Right ventricle myocardium superior (tissue), 1 donor: ENCODE measurements at regions not wholly inside any gene's neighbourhood (a gene's known extent, or its start where the extent isn't known, plus 50 kb on each side); places are given as distances from the start of the nearest gene placed in this dataset.
A peak's percentile ranks its signal among the peaks of the same experiment; 100 is the strongest.

Source experiments
- ATAC-seq: fragments of 200-7000 bp; cut with Tn5 transposase; one replicate; pipeline ENCODE4 v1.9.1; 2020; ENCODE audit warnings: mild to moderate bottlenecking; ENCODE audit not compliant: poor library complexity
- DNase-seq: peaks from one replicate; pipeline ENCODE4 v3.0.0-alpha.2; 2020
- intact Hi-C: fragments of 100-400 bp; cut with DNase I; formaldehyde crosslinking; loops from one replicate; pipeline ENCODE4 v1.11.2; 2022
- donor health status: DM: no; HTN: yes; CAD: no; lungs with severe emphysema.

- DNase-seq: peak; percentile 53
- intact Hi-C loops: loop anchor here (10.0 kb wide), 1 partner anchor 76 kb away; no protein-coding TSS in a partner anchor
- ATAC-seq: peak; percentile 69
These were observed 72.6 kb downstream of the TENT5C start for GRCh38 chr1:117678246-117678977.

- DNase-seq: no peak
- intact Hi-C loops: loop anchor here (10.0 kb wide), 1 partner anchor 76 kb away; no protein-coding TSS in a partner anchor
- no peak for ATAC-seq
These were observed 73.5 kb downstream of the TENT5C start for GRCh38 chr1:117679299-117679698.

- intact Hi-C loops: loop anchor here (10.0 kb wide), 1 partner anchor 75 kb away; no protein-coding TSS in a partner anchor
- DNase-seq (no peak), ATAC-seq (no peak)
These were observed 74.0 kb downstream of the TENT5C start for GRCh38 chr1:117679868-117680267.

- intact Hi-C loops: no loop called here
- no peak for DNase-seq
- no peak for ATAC-seq
These were observed 74.6 kb downstream of the TENT5C start for GRCh38 chr1:117680316-117681002.

- DNase-seq (no peak), ATAC-seq (no peak)
- intact Hi-C loops: no loop called here
These were observed 75.4 kb downstream of the TENT5C start for GRCh38 chr1:117681093-117681900.

- DNase-seq: no peak
- intact Hi-C loops: no loop called here
- ATAC-seq: no peak
These were observed 76.0 kb downstream of the TENT5C start for GRCh38 chr1:117681901-117682250.

GRCh38 chr1:117682372-117682771 lies 76.5 kb downstream of the TENT5C start:
- intact Hi-C loops: no loop called here
- ATAC-seq: peak; percentile 73

GRCh38 chr1:117683571-117684285 lies 77.9 kb downstream of the TENT5C start:
- ATAC-seq: peak; percentile 63
- peak; percentile 49 for DNase-seq
- intact Hi-C loops: no loop called here

More at GRCh38 chr1:117682372-117682771, 76.5 kb downstream of the TENT5C start:
- DNase-seq: peak; percentile 50

GRCh38 chr1:117685936-117686806 lies 80.3 kb downstream of the TENT5C start:
- intact Hi-C loops: no loop called here
- ATAC-seq: peak; percentile 19
- DNase-seq: no peak

GRCh38 chr1:117686907-117687306 lies 81.1 kb downstream of the TENT5C start:
- intact Hi-C loops: no loop called here
- ATAC-seq (no peak), DNase-seq (no peak)

GRCh38 chr1:117689997-117690625 lies 84.3 kb downstream of the TENT5C start:
- ATAC-seq (no peak), DNase-seq (no peak)
- intact Hi-C loops: no loop called here

GRCh38 chr1:117691942-117692341 lies 86.1 kb downstream of the TENT5C start:
- no peak for ATAC-seq
- no peak for DNase-seq
- intact Hi-C loops: no loop called here

- intact Hi-C loops: no loop called here
- no peak for DNase-seq
- ATAC-seq: no peak
These were observed 88.7 kb downstream of the TENT5C start for GRCh38 chr1:117694543-117694942.

- DNase-seq (no peak), ATAC-seq (peak; percentile 90)
- intact Hi-C loops: no loop called here
These were observed 90.1 kb downstream of the TENT5C start for GRCh38 chr1:117695796-117696490.

GRCh38 chr1:117696561-117696960 lies 90.7 kb downstream of the TENT5C start:
- intact Hi-C loops: no loop called here
- ATAC-seq (no peak), DNase-seq (no peak)

GRCh38 chr1:117697220-117697781 lies 91.5 kb downstream of the TENT5C start:
- no peak for DNase-seq
- no peak for ATAC-seq
- intact Hi-C loops: no loop called here
